Testis (tissue), 2 donors: ENCODE measurements at regions not wholly inside any gene's neighbourhood (a gene's known extent, or its start where the extent isn't known, plus 50 kb on each side); places are given as distances from the start of the nearest gene placed in this dataset.

Experiments used
- CTCF ChIP-seq, 3 experiments: fragments of 450-650 bp in 2 of 3; fragments of 200-600 bp in 1 of 3; sonication (generic) in 1 of 3; IDR thresholded peaks; one replicate each; pipeline ENCODE4 v1.5.1; 2016 to 2019; ENCODE audit warnings: antibody characterized with exemption in 3 of 3, mild to moderate bottlenecking in 2 of 3, moderate library complexity in 1 of 3
- POLR2A ChIP-seq: fragments of 450-650 bp; IDR thresholded peaks from one replicate; pipeline ENCODE4 v1.6.1; 2017; ENCODE audit warnings: antibody characterized with exemption, mild to moderate bottlenecking, moderate library complexity

GRCh38 chr21:25412100-25412499 is 195.2 kb downstream of the MRPL39 start:
- TF ChIP-seq CTCF (IDR thresholded peaks at IDR 0.05) (no peak), POLR2A (no peak)
